OCI-M1 (cell line): ENCODE measurements at regions not wholly inside any gene's neighbourhood (a gene's known extent, or its start where the extent isn't known, plus 50 kb on each side); places are given as distances from the start of the nearest gene placed in this dataset.

Experiments used
- DNase-seq: peaks from one replicate; lab custom pipeline; 2025; lab: John Stamatoyannopoulos, UW

- DNase-seq: no peak
These were observed 53.7 kb upstream of the TRAK1 start for GRCh38 chr3:42037318-42037945.

GRCh38 chr3:42036483-42036823 is 54.7 kb upstream of the TRAK1 start:
- DNase-seq: peak; percentile 45

- DNase-seq: no peak
These were observed 55.2 kb upstream of the TRAK1 start for GRCh38 chr3:42035816-42036482.

- DNase-seq: no peak
These were observed 56.1 kb upstream of the TRAK1 start for GRCh38 chr3:42035007-42035406.

- no peak for DNase-seq
These were observed 57.4 kb upstream of the TRAK1 start for GRCh38 chr3:42033741-42034140.

- DNase-seq: peak; percentile 28
These were observed 58.3 kb upstream of the TRAK1 start for GRCh38 chr3:42032693-42033349.

GRCh38 chr3:42031808-42032480 is 59.2 kb upstream of the TRAK1 start:
- no peak for DNase-seq

- DNase-seq: no peak
These were observed 62.7 kb upstream of the TRAK1 start for GRCh38 chr3:42028474-42028873.

GRCh38 chr3:42027571-42027970 is 63.6 kb upstream of the TRAK1 start:
- no peak for DNase-seq

- DNase-seq: peak; percentile 91
These were observed 63.7 kb upstream of the ULK4 start for GRCh38 chr3:42025370-42026138.

- DNase-seq: peak; percentile 13
These were observed 62.9 kb upstream of the ULK4 start for GRCh38 chr3:42024591-42025351.

- DNase-seq: no peak
These were observed 61.5 kb upstream of the ULK4 start for GRCh38 chr3:42023380-42023779.

- no peak for DNase-seq
These were observed 60.5 kb upstream of the ULK4 start for GRCh38 chr3:42022355-42022754.

GRCh38 chr3:42020684-42021307 is 58.9 kb upstream of the ULK4 start:
- DNase-seq: no peak

- no peak for DNase-seq
These were observed 58.0 kb upstream of the ULK4 start for GRCh38 chr3:42019953-42020260.

GRCh38 chr3:42019144-42019952 is 57.4 kb upstream of the ULK4 start:
- DNase-seq: no peak

GRCh38 chr3:42014921-42015533 is 53.1 kb upstream of the ULK4 start:
- no peak for DNase-seq

GRCh38 chr3:42014458-42014920 is 52.6 kb upstream of the ULK4 start:
- peak; percentile 68 for DNase-seq

GRCh38 chr3:42013691-42014457 is 52.0 kb upstream of the ULK4 start:
- peak; percentile 67 for DNase-seq
